IMR-90 (cell line): ENCODE measurements at regions not wholly inside any gene's neighbourhood (a gene's known extent, or its start where the extent isn't known, plus 50 kb on each side); places are given as distances from the start of the nearest gene placed in this dataset.

Experiments used
- BHLHE40 ChIP-seq: fragments of 150-350 bp; IDR thresholded peaks from 2 replicates; pipeline ENCODE4 v1.6.1; 2016; ENCODE audit warnings: mild to moderate bottlenecking, low read depth, low read length
- CHD1 ChIP-seq: IDR thresholded peaks from 2 replicates; pipeline ENCODE4 v1.6.1; 2012; ENCODE audit warnings: low read depth, low read length, improper control_type of control experiment
- CTCF ChIP-seq: conservative IDR thresholded peaks from 2 replicates; pipeline ENCODE4 v1.5.1; 2012; ENCODE audit warnings: mild to moderate bottlenecking, low read depth, low read length, improper control_type of control experiment
- MAFK ChIP-seq: IDR thresholded peaks from 2 replicates; pipeline ENCODE4 v1.6.1; 2012; ENCODE audit warnings: low read depth, low read length, improper control_type of control experiment
- MXI1 ChIP-seq: IDR thresholded peaks from 2 replicates; pipeline ENCODE4 v1.6.1; 2012; ENCODE audit warnings: low read depth, mild to moderate bottlenecking, low read length, moderate library complexity, borderline replicate concordance
- POLR2A ChIP-seq: IDR thresholded peaks from 2 replicates; pipeline ENCODE4 v1.6.1; 2012; ENCODE audit warnings: mild to moderate bottlenecking, low read depth, low read length
- RAD21 ChIP-seq: IDR thresholded peaks from 2 replicates; pipeline ENCODE4 v1.6.1; 2012; ENCODE audit warnings: low read length, improper control_type of control experiment
- RCOR1 ChIP-seq: IDR thresholded peaks from 2 replicates; pipeline ENCODE4 v1.6.1; 2012; ENCODE audit warnings: mild to moderate bottlenecking, low read length, improper control_type of control experiment; ENCODE audit not compliant: insufficient replicate concordance
- RFX5 ChIP-seq: IDR thresholded peaks from 2 replicates; pipeline ENCODE4 v1.8.0; 2012; ENCODE audit warnings: low read depth, mild to moderate bottlenecking, low read length, moderate library complexity

DNA sequence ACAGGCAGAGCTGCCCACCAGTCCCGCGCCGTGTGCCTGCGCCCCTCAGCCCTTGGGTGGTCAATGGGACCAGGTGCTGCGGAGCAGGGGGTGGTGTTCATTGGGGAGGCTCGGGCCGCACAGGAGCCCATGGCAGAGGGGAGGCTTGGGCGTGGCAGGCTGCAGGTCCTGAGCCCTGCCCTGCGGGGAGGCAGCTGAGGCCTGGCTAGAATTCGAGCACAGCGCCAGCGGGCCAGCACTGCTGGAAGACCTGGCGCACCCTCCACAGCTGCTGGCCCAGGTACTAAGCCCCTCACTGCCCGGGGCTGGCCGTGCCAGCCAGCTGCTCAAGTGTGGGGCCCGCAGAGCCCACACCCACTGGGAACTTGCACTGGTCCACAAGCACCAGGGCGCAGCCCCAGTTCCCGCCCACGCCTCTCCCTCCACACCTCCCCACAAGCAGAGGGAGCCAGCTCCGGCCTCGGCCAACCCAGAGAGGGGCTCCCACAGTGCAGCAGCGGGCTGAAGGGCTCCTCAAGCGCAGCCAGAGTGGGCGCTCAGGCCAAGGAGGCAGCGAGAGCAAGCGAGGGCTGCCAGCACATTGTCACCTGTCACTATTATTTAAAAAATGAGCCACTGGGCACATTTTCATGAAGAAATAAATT lies 645.8 kb downstream of the CENPC start:
- TF ChIP-seq RFX5 (no peak), CTCF (no peak), CHD1 (no peak), BHLHE40 (no peak), RAD21 (no peak), MXI1 (no peak), MAFK (no peak), RCOR1 (no peak), POLR2A (no peak)
